HEK293 (cell line): ENCODE measurements at regions not wholly inside any gene's neighbourhood (a gene's known extent, or its start where the extent isn't known, plus 50 kb on each side); places are given as distances from the start of the nearest gene placed in this dataset.

ENCODE experiments used
- CTCF ChIA-PET: fragments of 350-600 bp; formaldehyde crosslinking; extraction: SDS; loops from one replicate; lab custom pipeline; 2021; ENCODE audit warnings: antibody characterized with exemption; lab: Yijun Ruan, JAX
- POLR2A ChIA-PET: fragments of 300-600 bp; formaldehyde crosslinking; extraction: SDS; loops from one replicate; lab custom pipeline; 2020; ENCODE audit warnings: antibody characterized with exemption, inconsistent platforms; lab: Yijun Ruan, JAX
- H3K27ac ChIP-seq: fragments of 200-500 bp; sonication (Bioruptor generic); 2 replicates; pipeline ENCODE4 v1.5.1; 2014; ENCODE audit warnings: low read depth, low read length, control low read depth, inconsistent platforms; ENCODE audit errors: extremely low read depth
- H3K36me3 ChIP-seq, 2 experiments: fragments of 200-500 bp in 1 of 2; sonication (Bioruptor generic) in 1 of 2; 1 replicate in 1 of 2; 2 replicates in 1 of 2; pipeline ENCODE4 v1.5.1; 2014 to 2017; ENCODE audit warnings: inconsistent platforms in 2 of 2, low read length in 2 of 2; ENCODE audit not compliant: control insufficient read depth in 2 of 2, insufficient read depth in 1 of 2
- H3K4me1 ChIP-seq: fragments of 200-500 bp; sonication (Bioruptor generic); 2 replicates; pipeline ENCODE4 v1.5.1; 2014; ENCODE audit warnings: mild to moderate bottlenecking, low read length, inconsistent platforms; ENCODE audit not compliant: control insufficient read depth, insufficient read depth
- H3K4me3 ChIP-seq: 2 replicates; pipeline ENCODE4 v1.5.1; 2011; ENCODE audit warnings: low read depth, mild to moderate bottlenecking, control low read depth, low read length, moderate library complexity
- H3K9me3 ChIP-seq: fragments of 200-500 bp; sonication (Bioruptor generic); 2 replicates; pipeline ENCODE4 v1.5.1; 2014; ENCODE audit warnings: low read depth, low read length, inconsistent platforms; ENCODE audit not compliant: control insufficient read depth, insufficient read depth
- EGR2 ChIP-seq: fragments of 450-650 bp; formaldehyde crosslinking; IDR thresholded peaks from 2 replicates; pipeline ENCODE4 v1.5.1; 2016; ENCODE audit warnings: low read depth, missing biosample characterization, missing genetic modification characterization
- GLIS1 ChIP-seq: fragments of 450-650 bp; formaldehyde crosslinking; IDR thresholded peaks from 2 replicates; pipeline ENCODE4 v1.5.1; 2016; ENCODE audit warnings: missing biosample characterization, missing genetic modification characterization
- KLF9 ChIP-seq: fragments of 450-650 bp; formaldehyde crosslinking; IDR thresholded peaks from 2 replicates; pipeline ENCODE4 v1.5.1; 2016; ENCODE audit warnings: missing biosample characterization, missing genetic modification characterization, low read depth
- OSR2 ChIP-seq: fragments of 450-650 bp; formaldehyde crosslinking; IDR thresholded peaks from 2 replicates; pipeline ENCODE4 v1.5.1; 2016; ENCODE audit warnings: missing biosample characterization, missing genetic modification characterization
- ZBTB20 ChIP-seq: fragments of 450-650 bp; formaldehyde crosslinking; IDR thresholded peaks from 2 replicates; pipeline ENCODE4 v1.5.1; 2016; ENCODE audit warnings: missing biosample characterization, missing genetic modification characterization
- ZBTB7A ChIP-seq: fragments of 450-650 bp; formaldehyde crosslinking; IDR thresholded peaks from 2 replicates; pipeline ENCODE4 v1.5.1; 2016; ENCODE audit warnings: low read depth, missing biosample characterization, missing genetic modification characterization
- ZBTB8A ChIP-seq: fragments of 450-650 bp; formaldehyde crosslinking; IDR thresholded peaks from 2 replicates; pipeline ENCODE4 v1.5.1; 2016; ENCODE audit warnings: missing biosample characterization, missing genetic modification characterization
- ZFHX2 ChIP-seq: fragments of 450-650 bp; formaldehyde crosslinking; conservative IDR thresholded peaks from 2 replicates; pipeline ENCODE4 v1.5.1; 2016; ENCODE audit warnings: missing biosample characterization, missing genetic modification characterization
- ZFP41 ChIP-seq: fragments of 450-650 bp; formaldehyde crosslinking; IDR thresholded peaks from 2 replicates; pipeline ENCODE4 v1.5.1; 2016; ENCODE audit warnings: missing biosample characterization, missing genetic modification characterization, borderline replicate concordance
- ZNF10 ChIP-seq: fragments of 450-650 bp; formaldehyde crosslinking; IDR thresholded peaks from 2 replicates; pipeline ENCODE4 v1.5.1; 2017; ENCODE audit warnings: missing biosample characterization, missing genetic modification characterization
- ZNF146 ChIP-seq: fragments of 450-650 bp; formaldehyde crosslinking; IDR thresholded peaks from 2 replicates; pipeline ENCODE4 v1.5.1; 2016; ENCODE audit warnings: missing biosample characterization, missing genetic modification characterization
- ZNF223 ChIP-seq: fragments of 450-650 bp; formaldehyde crosslinking; IDR thresholded peaks from 2 replicates; pipeline ENCODE4 v1.5.1; 2016; ENCODE audit warnings: missing biosample characterization, missing genetic modification characterization
- ZNF350 ChIP-seq: fragments of 450-650 bp; formaldehyde crosslinking; IDR thresholded peaks from 2 replicates; pipeline ENCODE4 v1.5.0; 2017; ENCODE audit warnings: missing biosample characterization, mild to moderate bottlenecking, missing genetic modification characterization
- ZNF423 ChIP-seq: fragments of 450-650 bp; formaldehyde crosslinking; IDR thresholded peaks from 2 replicates; pipeline ENCODE4 v1.5.1; 2016; ENCODE audit warnings: missing biosample characterization, missing genetic modification characterization
- ZNF610 ChIP-seq: fragments of 450-650 bp; formaldehyde crosslinking; IDR thresholded peaks from 2 replicates; pipeline ENCODE4 v1.5.1; 2016; ENCODE audit warnings: missing biosample characterization, missing genetic modification characterization, borderline replicate concordance
- ZNF660 ChIP-seq: fragments of 450-650 bp; IDR thresholded peaks from 2 replicates; pipeline ENCODE4 v1.5.1; 2018; ENCODE audit warnings: missing biosample characterization, mild to moderate bottlenecking, missing genetic modification characterization
- ZNF677 ChIP-seq: fragments of 450-650 bp; IDR thresholded peaks from 2 replicates; pipeline ENCODE4 v1.5.0; 2018; ENCODE audit warnings: missing biosample characterization, mild to moderate bottlenecking, missing genetic modification characterization, moderate library complexity
- TF ChIP-seq, protein P1 (sequence below): fragments of 450-650 bp; formaldehyde crosslinking; IDR thresholded peaks from 2 replicates; pipeline ENCODE4 v1.5.1; 2016; ENCODE audit warnings: missing biosample characterization, missing genetic modification characterization
- TF ChIP-seq, protein P2 (sequence below): fragments of 450-650 bp; formaldehyde crosslinking; IDR thresholded peaks from 2 replicates; pipeline ENCODE4 v1.5.1; 2016; ENCODE audit warnings: missing biosample characterization, missing genetic modification characterization

- POLR2A ChIA-PET, result no interaction called here
- no peak overlapping the region for H3K4me3 ChIP-seq
- CTCF ChIA-PET, result no interaction called here
Measured at GRCh38 chr1:38454749-38455441, 404.7 kb downstream of the RRAGC start.

GRCh38 chr1:38454236-38454635 is 405.3 kb downstream of the RRAGC start:
- Histone ChIP-seq H3K4me3 (no peak overlapping the region), H3K9me3 (no peaks in the 10 kb centered on the region), H3K27ac (no peak overlapping the region), H3K36me3 (no peaks in the 10 kb centered on the region), H3K4me1 (no peaks in the 10 kb centered on the region)
- ChIA-PET POLR2A (no interaction called here), CTCF (no interaction called here)
- TF ChIP-seq ZNF223 (no peak), KLF9 (tag by site-specific recombination) (peak; percentile 79)

More at GRCh38 chr1:38454749-38455441, 404.7 kb downstream of the RRAGC start:
- no peaks in the 10 kb centered on the region for H3K9me3 ChIP-seq
- TF ChIP-seq ZBTB8A (no peak), ZNF660 (tag by site-specific recombination) (no peak), ZNF350 (tag by site-specific recombination) (no peak), ZNF677 (no peak), ZNF610 (tag by site-specific recombination) (no peak), GLIS1 (tag by site-specific recombination) (no peak), ZFP41 (tag by site-specific recombination) (no peak), ZBTB7A (no peak)
- TF ChIP-seq, protein P1, sequence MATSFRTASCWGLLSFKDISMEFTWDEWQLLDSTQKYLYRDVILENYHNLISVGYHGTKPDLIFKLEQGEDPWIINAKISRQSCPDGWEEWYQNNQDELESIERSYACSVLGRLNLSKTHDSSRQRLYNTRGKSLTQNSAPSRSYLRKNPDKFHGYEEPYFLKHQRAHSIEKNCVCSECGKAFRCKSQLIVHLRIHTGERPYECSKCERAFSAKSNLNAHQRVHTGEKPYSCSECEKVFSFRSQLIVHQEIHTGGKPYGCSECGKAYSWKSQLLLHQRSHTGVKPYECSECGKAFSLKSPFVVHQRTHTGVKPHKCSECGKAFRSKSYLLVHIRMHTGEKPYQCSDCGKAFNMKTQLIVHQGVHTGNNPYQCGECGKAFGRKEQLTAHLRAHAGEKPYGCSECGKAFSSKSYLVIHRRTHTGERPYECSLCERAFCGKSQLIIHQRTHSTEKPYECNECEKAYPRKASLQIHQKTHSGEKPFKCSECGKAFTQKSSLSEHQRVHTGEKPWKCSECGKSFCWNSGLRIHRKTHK (tag by site-specific recombination), result no peak
- TF ChIP-seq, protein P2, sequence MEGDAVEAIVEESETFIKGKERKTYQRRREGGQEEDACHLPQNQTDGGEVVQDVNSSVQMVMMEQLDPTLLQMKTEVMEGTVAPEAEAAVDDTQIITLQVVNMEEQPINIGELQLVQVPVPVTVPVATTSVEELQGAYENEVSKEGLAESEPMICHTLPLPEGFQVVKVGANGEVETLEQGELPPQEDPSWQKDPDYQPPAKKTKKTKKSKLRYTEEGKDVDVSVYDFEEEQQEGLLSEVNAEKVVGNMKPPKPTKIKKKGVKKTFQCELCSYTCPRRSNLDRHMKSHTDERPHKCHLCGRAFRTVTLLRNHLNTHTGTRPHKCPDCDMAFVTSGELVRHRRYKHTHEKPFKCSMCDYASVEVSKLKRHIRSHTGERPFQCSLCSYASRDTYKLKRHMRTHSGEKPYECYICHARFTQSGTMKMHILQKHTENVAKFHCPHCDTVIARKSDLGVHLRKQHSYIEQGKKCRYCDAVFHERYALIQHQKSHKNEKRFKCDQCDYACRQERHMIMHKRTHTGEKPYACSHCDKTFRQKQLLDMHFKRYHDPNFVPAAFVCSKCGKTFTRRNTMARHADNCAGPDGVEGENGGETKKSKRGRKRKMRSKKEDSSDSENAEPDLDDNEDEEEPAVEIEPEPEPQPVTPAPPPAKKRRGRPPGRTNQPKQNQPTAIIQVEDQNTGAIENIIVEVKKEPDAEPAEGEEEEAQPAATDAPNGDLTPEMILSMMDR, result no peak
- TF ChIP-seq, all 188 proteins: peak for 0
- H3K27ac ChIP-seq, result no peak overlapping the region
- no peaks in the 10 kb centered on the region for H3K36me3 ChIP-seq
- H3K4me1 ChIP-seq, result no peaks in the 10 kb centered on the region

DNA sequence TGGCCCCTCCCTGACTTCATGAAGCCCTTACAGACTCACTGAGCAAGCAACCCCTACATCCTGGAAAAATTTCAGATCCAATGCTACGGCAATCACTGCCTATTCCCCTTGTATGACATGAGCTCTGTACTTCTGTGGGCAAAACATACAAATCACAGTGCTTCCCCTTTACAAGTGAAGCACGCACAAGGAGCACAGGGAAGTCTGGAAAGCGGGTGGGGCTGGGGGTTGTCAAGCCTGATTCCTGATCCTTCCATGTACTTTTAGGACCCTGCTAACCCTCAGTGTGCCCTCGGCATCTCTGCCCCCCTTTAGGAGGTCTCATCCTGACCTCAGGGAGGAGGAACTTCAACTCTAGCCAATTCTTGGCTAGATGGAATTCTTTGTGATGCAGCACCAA is 405.7 kb upstream of the POU3F1 start:
- H3K4me1 ChIP-seq, result no peaks in the 10 kb centered on the region
- H3K36me3 ChIP-seq, result no peaks in the 10 kb centered on the region
- ChIA-PET CTCF (interaction anchor here (0.6 kb wide), 1 partner anchor 16 kb away, joined by 4 read pairs; no protein-coding TSS in a partner anchor), POLR2A (no interaction called here)
- H3K9me3 ChIP-seq, result no peaks in the 10 kb centered on the region
- H3K4me3 ChIP-seq, result no peak overlapping the region
- no peak for TF ChIP-seq ZNF146 (tag by site-specific recombination)
- no peak for TF ChIP-seq ZNF423 (tag by site-specific recombination)
- TF ChIP-seq, all 188 proteins: peak for 0
- H3K27ac ChIP-seq, result no peak overlapping the region

- no peak for TF ChIP-seq ZNF10 (tag by site-specific recombination)
- TF ChIP-seq EGR2 (tag by site-specific recombination), result 0 out of 2 replicates have a peak, but pooled peaks have one; percentile 30
- peak; percentile 56 for TF ChIP-seq ZFHX2
- TF ChIP-seq OSR2 (tag by site-specific recombination), result no peak
- peak; percentile 55; the same call in 1 of the 2 replicates for TF ChIP-seq ZBTB20
- TF ChIP-seq GLIS1 (tag by site-specific recombination), result peak; percentile 40; the same call in 1 of the 2 replicates
- Histone ChIP-seq H3K4me1 (no peaks in the 10 kb centered on the region), H3K36me3 (no peaks in the 10 kb centered on the region), H3K27ac (no peak overlapping the region), H3K4me3 (no peak overlapping the region), H3K9me3 (no peaks in the 10 kb centered on the region)
- ChIA-PET POLR2A (no interaction called here), CTCF (interaction anchor here (0.6 to 0.7 kb wide), 3 partner anchors 15 to 21 kb away, joined by 3 to 4 read pairs (median 4); no protein-coding TSS in a partner anchor)
Measured at GRCh38 chr1:38451541-38451993, 405.0 kb upstream of the POU3F1 start.
